Loucy (cell line): ENCODE measurements at regions not wholly inside any gene's neighbourhood (a gene's known extent, or its start where the extent isn't known, plus 50 kb on each side); places are given as distances from the start of the nearest gene placed in this dataset.

Source experiments
- CTCF ChIP-seq: fragments of 200-600 bp; sonication (generic); conservative IDR thresholded peaks from 2 replicates; pipeline ENCODE4 v1.5.1; 2014; ENCODE audit warnings: mild to moderate bottlenecking, antibody characterized with exemption, low read length
- EZH2phosphoT487 ChIP-seq: fragments of 200-600 bp; IDR thresholded peaks from 2 replicates; pipeline ENCODE4 v1.6.1; 2018; ENCODE audit warnings: antibody characterized with exemption, mild to moderate bottlenecking, moderate library complexity, borderline replicate concordance

- TF ChIP-seq CTCF: no peak
- TF ChIP-seq EZH2phosphoT487: no peak
Measured at GRCh38 chr9:100759215-100759614, 181.3 kb downstream of the CAVIN4 start.
